ENCODE measurements at regions not wholly inside any gene's neighbourhood (a gene's known extent, or its start where the extent isn't known, plus 50 kb on each side); places are given as distances from the start of the nearest gene placed in this dataset.
A peak's percentile ranks its signal among the peaks of the same experiment; 100 is the strongest.

DNA sequence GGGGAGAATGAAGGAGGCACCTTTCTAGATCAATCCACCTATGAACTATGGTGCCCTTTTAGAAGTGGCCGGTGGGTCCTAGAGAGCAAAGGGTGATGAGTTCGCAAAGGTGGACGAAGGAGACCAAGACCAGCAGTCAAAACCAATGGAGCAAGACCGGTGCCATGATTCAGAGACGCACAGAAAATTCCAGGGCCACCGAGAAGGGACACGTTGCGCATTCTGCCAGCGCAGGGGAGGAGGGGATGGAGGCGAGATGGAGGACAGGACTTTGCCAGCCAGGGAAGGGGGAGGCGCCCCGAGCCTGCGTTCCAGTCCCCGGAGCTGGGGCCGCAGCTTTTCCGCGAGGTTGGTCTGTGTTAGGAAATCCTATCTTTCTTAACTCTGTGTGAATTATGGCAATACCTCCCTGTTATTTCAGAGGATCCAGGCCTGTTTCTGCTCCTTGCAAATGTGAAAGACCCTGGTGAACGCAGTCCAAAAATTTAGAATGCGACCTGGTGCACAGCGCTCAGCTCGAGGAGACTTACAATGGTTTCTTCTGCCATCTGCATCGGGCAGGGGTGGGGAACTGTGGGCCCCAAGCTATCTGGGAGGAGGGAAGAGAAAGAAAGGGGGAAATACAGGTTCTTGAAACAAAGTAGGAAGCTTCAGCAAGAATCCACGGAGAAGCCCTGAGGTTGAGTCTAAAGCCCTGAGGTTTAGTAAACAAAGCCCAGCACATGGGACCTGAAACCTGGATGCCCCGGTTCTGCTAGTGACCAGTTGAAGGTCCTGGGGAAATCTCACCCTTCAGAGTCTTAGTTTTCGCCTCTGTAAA lies 129.4 kb downstream of the MRPS6 start:
- no peaks in the 10 kb centered on the region for H3K36me3 ChIP-seq
- H3K4me1 ChIP-seq: no peaks in the 10 kb centered on the region
- H3K4me3 ChIP-seq: peak overlapping the region in 2 of 3 donors; percentile 56 to 67
- H3K27ac ChIP-seq: peak overlapping the region in 1 of 2 donors; percentile 50
- intact Hi-C loops (cut with DNase I; ENCODE audit: low total_unique reads): loop anchor here (2.0 kb wide), 1 partner anchor 54 kb away; no protein-coding TSS in a partner anchor
- no peaks in the 10 kb centered on the region for H3K27me3 ChIP-seq
- TF ChIP-seq POLR2AphosphoS5 (IDR thresholded peaks at IDR 0.05) (no peak), POLR2A (IDR thresholded peaks at IDR 0.05) (no peak), CTCF (IDR thresholded peaks at IDR 0.05) (peak in 1 of 3 donors; percentile 11)
- no peaks in the 10 kb centered on the region for H3K9me3 ChIP-seq
- peak in 1 of 2 donors; percentile 8 for DNase-seq (ENCODE audit: low spot score in 2 of 2)

- DNase-seq (ENCODE audit: low spot score in 2 of 2): no peak
- Histone ChIP-seq H3K27me3 (no peaks in the 10 kb centered on the region), H3K4me1 (no peaks in the 10 kb centered on the region), H3K9me3 (no peaks in the 10 kb centered on the region), H3K4me3 (no peak overlapping the region), H3K27ac (peak overlapping the region in 1 of 2 donors; percentile 21), H3K36me3 (no peaks in the 10 kb centered on the region)
- intact Hi-C loops (cut with DNase I; ENCODE audit: low total_unique reads): loop anchor here (2.0 kb wide), 1 partner anchor 55 kb away; no protein-coding TSS in a partner anchor
- no peak for TF ChIP-seq POLR2A (IDR thresholded peaks at IDR 0.05)
- no peak for TF ChIP-seq CTCF (IDR thresholded peaks at IDR 0.05)
- no peak for TF ChIP-seq POLR2AphosphoS5 (IDR thresholded peaks at IDR 0.05)
Observed at GRCh38 chr21:34203851-34204420, 130.6 kb downstream of the MRPS6 start.

DNA sequence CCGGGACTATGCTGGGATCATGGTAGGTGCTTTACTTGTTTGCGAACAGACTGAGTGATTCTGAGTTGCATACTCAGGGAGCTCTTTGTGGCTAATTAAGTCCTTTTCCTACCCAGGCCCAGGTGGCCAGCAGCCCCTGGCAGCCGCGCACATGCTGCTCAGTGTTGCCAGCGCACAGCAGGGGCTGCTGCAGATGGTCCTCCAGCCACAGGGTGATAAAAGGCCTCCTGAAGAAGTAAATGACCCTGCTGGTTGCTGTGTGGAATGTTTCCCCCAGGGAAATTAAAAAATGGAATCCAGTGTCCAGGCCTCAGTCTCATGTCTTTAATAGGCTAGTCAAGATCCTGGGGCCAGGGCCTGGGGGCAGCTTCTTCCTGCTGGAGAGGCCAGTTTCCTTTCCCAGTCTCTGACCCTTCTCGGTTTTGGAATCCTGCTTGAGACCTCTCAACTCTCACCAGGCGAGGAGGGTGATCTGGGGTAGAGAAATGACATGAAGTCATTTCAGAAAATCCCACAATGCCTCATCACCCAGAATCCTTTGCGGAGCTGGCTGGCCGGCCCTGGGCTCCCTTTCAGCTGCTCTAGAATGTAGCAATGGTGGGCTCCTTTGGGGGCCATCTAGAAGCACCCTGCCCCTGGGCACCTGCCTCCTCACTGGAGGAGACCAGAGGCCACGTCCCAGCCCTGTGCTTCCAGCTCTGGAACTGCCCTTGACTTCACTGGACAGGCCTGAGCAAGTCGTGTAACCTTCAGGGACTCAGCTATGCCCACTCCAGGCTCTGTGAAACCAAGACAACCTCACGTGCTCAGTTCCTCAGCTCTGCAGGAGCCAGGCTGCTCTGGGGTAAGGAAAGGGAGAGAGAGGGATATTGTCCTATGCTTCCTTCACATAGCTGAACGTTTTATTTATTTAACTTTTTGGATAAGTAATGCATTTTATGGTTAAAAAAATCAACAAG lies 131.4 kb downstream of the MRPS6 start:
- TF ChIP-seq CTCF (IDR thresholded peaks at IDR 0.05): no peak
- TF ChIP-seq POLR2AphosphoS5 (IDR thresholded peaks at IDR 0.05): no peak
- TF ChIP-seq POLR2A (IDR thresholded peaks at IDR 0.05): no peak
- no peaks in the 10 kb centered on the region for H3K36me3 ChIP-seq
- intact Hi-C loops (cut with DNase I; ENCODE audit: low total_unique reads): no loop called here
- H3K4me3 ChIP-seq: no peak overlapping the region
- DNase-seq (ENCODE audit: low spot score in 2 of 2): no peak
- H3K4me1 ChIP-seq: no peaks in the 10 kb centered on the region
- H3K27ac ChIP-seq: peak overlapping the region in 1 of 2 donors; percentile 40
- no peaks in the 10 kb centered on the region for H3K9me3 ChIP-seq
- no peaks in the 10 kb centered on the region for H3K27me3 ChIP-seq

DNA sequence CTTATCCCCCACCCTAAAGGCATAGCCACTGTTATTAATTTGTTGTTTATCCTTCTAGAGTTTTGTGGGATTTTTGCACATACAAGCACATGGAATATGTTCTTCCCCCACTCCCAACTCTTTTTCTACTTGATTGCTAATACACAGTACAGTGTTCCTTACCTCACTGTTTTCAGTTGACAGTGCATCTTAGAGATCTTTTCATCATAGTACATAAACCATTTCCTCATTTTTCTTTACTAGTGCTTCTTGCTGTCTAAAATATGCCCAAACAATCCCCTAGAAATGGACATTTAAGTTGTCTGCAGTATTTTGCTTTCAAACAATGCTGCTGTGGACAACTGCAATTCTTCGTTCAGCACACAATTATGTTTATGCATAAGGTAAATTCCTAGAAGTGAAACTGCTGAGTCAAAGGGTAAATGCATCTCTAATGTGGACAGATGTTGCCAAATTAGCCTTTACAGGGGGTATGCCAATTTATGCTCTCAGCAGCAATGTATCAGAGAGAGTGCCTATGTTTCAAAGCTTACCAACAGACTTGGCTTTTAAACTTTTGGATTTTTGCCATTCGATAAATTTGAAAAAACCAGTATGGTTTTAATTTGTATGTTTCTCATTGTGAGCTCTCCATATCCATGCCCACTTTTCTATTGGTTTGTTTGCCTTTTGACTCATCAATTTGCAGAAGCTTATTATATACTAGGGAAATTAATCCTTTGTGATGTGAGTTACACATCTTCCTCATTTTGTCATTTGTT lies 132.6 kb downstream of the MRPS6 start:
- H3K27me3 ChIP-seq: no peaks in the 10 kb centered on the region
- H3K27ac ChIP-seq: no peak overlapping the region
- intact Hi-C loops (cut with DNase I; ENCODE audit: low total_unique reads): no loop called here
- H3K4me1 ChIP-seq: no peaks in the 10 kb centered on the region
- H3K4me3 ChIP-seq: no peak overlapping the region
- TF ChIP-seq CTCF (IDR thresholded peaks at IDR 0.05): no peak
- no peak for TF ChIP-seq POLR2A (IDR thresholded peaks at IDR 0.05)
- TF ChIP-seq POLR2AphosphoS5 (IDR thresholded peaks at IDR 0.05): no peak
- H3K9me3 ChIP-seq: no peaks in the 10 kb centered on the region
- no peaks in the 10 kb centered on the region for H3K36me3 ChIP-seq
- DNase-seq (ENCODE audit: low spot score in 2 of 2): no peak

All from breast epithelium (tissue), 4 donors.